Frontal cortex (tissue), 3 donors: ENCODE measurements at regions not wholly inside any gene's neighbourhood (a gene's known extent, or its start where the extent isn't known, plus 50 kb on each side); places are given as distances from the start of the nearest gene placed in this dataset.

Experiments used
- DNase-seq, 2 donors: peaks; one replicate each; pipeline ENCODE4 v3.0.0; 2012; ENCODE audit warnings: low spot score in 2 of 2
- FAIRE-seq: peaks from 2 replicates; lab custom pipeline; 2012; peaks lifted over from hg19 to GRCh38; lab: Jason Lieb, UNC
- donor health status: control.
- donor health status: control.
- donor health status: control.

DNA sequence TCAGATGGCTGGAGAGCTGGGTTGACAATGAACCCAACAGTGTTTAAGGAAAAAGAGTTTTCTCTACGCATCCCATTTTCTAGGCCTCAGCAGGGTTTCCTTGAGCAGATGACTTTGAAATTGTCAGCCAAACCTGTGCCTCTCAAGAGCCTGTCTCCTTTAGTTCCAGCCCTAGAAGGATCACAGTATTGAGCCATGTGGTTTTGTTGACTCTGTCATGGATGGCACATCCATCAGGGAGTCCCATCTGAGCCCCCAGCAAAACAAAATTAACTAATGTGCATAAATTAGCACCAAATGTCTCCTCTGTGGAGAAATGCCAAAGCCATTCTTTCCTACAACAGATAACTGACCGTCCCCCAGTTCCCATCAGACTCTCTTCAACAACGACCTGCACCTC is 103.8 kb upstream of the BLID start:
- DNase-seq (no peak), FAIRE-seq (no peak)

DNA sequence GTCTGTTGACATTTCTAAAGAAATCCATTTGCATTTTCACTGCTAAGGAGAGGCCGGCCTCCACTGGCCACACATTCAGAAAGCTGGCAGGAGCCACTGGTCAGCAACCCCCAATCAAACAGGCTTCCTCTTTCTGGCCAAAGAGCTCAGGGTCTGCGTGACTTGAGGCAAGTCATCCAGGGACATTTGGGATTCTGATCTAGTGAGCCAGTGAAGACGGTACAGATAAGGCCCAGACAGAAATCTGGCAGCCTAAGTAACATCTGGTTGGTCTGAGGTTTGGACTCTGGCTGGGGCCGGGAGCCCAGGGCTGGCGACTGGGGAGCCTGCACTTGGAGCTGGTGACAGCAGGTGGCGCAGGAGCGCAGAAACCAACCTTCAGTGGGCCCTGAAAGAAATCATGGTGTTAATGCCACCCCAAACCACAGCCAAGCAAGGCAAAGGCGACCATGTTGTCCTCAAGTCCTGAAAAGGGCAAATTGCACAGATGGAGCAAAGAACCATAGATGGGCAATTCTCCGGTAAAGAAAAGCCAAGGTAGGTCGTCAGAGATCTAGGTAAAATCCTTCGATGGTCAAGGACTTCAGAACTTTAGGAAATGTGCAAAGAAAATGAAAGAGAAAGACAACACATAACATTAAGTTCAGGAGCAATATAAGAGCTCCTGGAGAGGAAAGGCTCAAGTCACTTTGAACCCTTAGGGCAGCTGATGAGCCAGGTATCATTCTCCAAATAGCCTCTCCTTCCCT is 99.4 kb upstream of the BLID start:
- no peak for FAIRE-seq
- DNase-seq: peak in 1 of 2 donors; percentile 46

DNA sequence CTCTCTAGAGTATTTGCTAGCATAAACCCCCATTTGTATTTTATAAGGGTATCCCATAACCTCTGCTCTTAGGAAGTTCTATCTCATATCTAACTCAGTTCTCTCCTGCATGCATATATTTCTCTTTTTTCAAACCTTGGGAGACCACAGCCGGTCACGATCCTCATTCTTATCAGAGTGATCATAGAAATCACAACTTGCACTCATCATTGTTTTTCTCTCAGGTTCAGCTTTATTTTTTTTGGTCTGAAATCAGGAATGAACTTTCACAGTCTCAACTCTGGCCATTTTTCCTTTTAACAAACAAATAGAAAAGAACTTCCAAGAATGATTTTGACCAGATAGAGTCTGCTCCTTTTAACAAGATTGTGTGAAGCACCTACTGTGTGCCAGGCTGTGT is 98.6 kb upstream of the BLID start:
- FAIRE-seq (no peak), DNase-seq (no peak)

DNA sequence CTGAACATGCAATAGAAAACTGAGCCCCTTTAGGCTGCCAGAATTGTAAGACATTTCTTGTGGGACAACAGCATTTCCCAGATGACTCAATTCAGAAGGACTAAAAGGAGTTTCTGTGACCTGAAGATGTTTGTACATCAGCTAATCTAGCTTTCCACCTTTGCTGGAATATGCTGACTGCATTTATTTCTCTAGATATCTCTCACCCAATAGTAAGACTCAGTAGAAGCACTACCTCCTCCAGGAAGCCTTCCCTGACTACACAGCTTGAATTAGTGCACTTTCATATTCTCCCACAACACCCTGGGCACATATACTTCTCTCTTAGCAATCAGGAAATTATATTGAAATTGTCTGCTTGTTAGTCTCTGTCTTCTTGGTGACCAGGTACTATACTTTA is 98.1 kb upstream of the BLID start:
- FAIRE-seq (no peak), DNase-seq (no peak)

DNA sequence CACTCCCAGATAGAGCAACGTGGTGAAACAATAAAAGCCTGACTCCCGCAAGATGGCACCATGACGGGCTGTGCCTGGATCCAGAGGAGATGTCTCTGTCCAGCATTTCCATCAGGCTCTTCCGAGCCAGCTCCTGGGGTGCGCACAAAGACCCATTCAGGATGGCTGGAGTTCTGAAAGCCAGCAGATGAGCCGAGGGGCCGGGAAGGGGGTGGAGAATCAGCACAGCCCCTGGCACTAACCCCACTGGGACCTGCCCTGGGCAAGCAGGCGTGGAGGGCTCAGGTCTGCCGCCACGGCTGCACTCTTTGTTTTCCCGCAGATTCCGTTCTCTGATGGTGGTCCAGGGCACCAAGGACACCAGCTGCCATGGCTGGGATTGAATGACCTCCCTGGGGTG is 97.2 kb upstream of the BLID start:
- FAIRE-seq (no peak), DNase-seq (peak; percentile 17 to 26)

DNA sequence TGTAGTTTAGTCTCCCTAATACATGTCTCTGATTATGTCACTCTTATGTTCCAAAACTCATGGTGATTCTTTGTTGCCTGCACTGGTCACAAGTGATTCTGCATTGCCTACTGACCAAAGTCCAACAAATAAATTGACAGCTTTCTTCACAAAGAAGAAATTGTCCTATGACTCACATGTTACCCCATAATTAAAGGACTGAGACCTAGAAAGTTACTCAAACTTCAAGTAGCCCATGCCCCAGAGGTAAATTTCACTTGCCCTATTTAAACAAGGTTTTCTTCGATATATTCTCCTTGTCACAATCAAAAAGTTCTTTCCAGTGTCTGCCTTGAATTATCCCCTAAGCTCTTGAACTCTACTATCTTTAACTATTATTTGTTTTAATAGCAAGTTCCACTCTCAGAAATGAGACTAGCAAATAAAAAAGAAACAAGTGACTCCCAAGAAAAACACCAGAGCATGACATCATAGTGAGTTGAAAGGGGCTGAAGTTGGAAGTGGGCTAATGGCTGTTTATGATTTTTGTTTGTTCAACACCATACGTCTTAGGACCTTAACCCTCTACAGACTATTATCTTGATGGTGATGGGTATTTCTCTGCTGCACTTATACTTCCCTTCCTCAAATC is 94.5 kb upstream of the BLID start:
- no peak for FAIRE-seq

DNA sequence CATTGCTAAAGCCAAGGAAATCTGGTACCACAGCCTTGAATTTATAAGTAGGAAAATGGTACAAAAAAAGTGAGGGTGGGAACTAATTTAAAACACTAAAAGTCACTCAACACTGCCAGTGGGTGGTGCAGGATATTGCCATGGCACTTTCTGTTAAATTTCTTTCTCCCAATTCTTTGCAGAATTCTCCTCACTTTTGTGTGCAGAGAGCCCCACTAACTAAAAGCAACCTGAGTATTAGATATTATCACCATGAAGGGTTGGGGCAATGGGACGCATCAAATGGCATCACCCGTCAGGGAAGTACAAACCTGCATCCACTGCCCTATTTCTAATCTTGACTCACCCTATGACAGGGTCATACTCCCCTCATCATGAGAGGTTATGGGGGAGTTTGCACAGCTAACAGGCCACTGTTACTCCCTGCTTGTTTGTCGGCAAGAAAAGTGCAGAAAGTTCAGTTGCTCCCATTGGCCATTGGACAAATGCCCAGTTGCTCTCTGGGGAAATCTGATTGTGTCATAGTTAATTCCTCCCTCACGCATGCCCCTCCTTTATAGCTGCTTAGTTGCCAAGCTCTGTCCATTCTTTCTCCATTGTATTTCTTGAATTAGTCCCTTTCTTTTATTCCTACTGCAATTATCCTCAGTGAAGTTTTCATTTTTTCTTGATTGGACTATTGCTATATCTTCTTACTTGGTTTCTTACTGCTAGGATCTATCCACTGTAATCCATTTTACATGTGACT is 93.8 kb upstream of the BLID start:
- peak; percentile 72 for FAIRE-seq
- peak in 1 of 2 donors; percentile 31 for DNase-seq

More for the DNA sequence above, 94.5 kb upstream of the BLID start:
- no peak for DNase-seq

DNA sequence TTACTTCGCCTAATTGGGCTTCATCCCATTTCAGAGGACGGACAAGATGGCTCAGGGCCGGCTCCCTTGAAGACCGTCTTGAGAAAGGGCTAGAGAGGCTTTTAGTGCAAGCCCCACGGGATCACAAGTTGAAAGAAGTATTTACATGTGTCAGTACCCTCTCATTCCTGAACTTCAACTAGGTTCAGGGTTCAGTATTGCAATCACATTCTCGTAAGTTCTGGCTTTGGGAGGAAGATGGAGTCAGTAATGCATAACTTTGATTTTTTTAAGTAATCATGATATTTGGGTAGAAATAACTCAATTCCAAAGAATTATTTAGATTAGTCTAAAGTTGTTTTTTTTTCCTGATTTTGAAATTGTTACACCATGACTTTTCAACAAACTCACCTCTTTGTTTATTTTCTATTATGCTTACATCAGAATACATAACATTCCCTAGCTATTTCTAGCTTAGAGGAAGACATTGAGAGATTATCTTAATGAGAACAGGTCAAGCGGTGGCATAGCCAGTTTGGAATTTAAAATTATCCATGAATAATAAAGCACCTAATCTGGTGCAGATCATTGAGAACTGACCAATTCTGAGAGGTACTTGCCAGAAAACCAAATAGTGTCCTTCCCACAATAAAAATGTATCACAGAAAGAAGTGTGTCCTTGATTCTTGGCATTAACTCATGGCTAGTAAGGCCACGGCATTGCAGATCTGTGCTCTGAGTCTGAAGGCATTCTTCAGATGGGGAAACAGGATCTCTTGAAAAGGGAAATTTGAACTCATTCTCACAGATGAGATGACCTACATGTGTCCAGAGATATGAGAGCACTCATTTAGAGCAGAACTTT is 92.1 kb upstream of the BLID start:
- DNase-seq: no peak
- FAIRE-seq: peak; percentile 13

DNA sequence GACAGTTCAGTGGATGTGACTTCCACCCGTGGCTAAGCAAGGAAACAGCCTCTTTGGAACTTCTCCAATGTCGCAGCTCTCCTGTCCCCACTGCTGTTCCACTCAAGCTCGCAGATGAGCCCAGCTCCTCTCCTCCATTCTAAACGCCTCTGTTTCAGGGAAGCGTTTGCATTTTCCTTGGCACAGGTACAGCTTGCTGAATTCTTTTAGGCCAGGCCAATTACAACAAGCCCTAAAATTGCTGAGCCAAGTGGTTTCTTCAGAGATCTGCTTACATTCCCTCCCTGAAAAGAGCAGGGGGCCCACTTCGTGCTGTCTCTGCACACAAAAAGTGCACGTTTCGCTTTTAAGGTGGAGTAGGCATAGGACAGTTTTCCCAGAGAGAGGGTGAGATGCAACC is 91.5 kb upstream of the BLID start:
- DNase-seq (no peak), FAIRE-seq (no peak)

DNA sequence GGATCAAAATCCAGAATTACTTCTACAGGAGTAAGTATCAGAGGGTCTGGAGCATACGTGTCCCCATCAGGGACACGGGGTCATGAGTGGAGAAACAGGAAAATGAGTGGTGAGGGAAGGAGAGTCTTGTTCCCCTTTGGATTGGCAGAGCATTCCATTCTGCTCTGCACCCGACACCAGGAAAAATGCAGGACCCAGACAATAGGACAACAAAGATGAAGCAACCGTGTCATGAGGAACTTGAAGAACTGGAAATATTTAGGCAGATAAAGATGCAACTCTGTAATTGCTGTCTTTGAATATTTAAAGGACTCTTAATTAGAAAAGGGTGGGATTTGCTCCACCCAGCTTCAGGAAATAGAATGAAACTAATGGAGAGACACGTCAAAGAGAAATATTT is 89.0 kb upstream of the BLID start:
- DNase-seq: no peak
- no peak for FAIRE-seq

DNA sequence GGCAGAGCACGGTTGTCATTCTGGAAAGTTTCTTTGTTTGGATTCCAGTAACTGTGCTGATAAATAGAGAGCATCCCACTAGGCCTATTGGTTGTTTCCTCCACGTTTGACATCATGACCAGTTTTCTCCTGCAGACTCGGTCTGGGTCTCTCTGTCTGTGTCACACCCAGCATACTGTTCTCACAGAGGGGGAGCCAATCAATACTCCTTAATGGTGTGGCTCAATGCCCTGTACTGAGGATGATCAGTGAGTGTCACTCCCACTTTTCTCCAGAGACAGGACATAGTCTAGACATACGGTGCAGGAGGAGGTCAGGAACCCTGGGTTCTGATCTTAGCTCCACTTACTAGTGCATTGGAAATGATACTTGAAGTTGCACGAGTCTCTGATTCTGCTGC is 88.2 kb upstream of the BLID start:
- no peak for DNase-seq
- FAIRE-seq: no peak

DNA sequence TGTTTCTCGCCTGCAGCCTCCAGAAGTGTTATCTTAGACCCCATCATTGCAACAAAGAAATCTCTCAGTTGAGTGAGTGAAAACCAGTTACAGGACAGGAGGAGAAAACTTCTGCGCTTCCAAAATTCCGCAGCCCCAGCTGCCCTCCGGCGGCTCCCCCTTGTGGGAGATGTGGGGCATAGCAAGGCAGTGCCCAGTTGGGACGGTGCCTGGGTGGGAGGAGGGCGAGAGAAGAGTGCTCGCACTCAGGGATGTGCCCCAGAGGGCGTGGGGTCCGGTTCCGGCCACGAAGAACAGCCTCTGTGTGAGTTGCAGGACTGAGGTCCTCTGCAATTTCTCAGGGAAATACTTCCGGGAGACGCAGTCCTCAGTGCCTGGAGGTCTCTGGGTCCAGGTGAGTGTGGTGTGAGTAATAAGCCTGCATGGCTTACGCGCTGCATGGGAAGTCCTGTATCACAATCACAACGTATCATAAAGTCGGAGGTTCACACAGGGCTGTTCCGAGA is 87.0 kb upstream of the BLID start:
- no peak for FAIRE-seq
- DNase-seq: peak; percentile 20 to 56

DNA sequence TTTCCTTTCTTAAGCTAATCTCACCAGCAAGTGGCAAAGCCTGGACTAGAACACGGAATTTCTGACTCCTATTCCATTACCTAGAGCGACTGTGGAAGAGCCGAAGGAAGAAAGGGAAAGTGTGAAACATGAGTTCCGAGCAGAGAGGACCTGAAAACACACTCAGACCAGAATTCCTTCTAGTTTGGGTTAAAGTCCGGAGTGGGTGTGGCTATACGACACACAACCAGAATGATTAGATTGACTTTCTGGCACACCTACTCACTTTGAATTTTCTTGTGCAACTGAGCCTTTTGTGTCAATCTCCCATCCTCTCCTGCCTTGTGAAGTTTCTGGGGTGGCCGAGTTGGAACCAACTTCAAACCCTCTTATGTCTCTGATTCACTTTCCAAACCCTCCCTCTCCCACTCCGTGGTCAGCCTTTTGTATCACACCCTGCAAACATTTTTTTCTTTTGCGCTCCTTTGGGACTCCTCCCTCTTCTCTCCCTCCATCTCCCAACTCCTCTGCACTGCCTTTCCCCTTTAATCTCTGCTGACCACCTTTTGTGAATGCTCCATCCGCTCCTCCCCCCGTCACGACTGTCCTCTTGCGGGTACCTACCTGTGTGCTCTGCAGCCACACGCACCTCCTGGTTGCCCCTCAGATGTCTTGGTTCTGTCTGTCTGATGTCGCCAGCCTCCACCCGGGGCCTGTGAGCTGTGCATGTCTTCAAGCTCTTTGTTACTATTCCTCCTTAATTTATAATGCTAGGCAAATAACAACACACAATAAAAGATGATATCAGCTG is 86.3 kb upstream of the BLID start:
- FAIRE-seq (no peak), DNase-seq (no peak)

DNA sequence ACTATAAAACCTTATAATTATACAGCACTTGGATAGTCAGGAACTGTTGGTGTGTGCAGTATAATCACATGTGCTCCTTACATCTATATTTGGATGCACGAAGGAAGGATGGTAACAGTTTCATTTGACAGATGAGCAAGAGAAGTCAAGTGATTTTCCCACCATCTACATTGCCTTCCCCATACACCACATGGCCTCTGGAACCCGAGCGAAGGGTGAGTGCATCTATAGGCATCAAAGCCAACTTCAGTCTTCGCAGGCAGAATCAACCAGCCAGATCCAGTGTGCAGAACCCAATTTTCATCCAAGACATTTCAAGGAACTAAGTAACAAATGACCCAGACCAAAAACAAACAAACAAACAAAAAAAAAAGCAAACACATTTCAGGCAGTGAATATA is 85.1 kb upstream of the BLID start:
- DNase-seq (no peak), FAIRE-seq (no peak)

DNA sequence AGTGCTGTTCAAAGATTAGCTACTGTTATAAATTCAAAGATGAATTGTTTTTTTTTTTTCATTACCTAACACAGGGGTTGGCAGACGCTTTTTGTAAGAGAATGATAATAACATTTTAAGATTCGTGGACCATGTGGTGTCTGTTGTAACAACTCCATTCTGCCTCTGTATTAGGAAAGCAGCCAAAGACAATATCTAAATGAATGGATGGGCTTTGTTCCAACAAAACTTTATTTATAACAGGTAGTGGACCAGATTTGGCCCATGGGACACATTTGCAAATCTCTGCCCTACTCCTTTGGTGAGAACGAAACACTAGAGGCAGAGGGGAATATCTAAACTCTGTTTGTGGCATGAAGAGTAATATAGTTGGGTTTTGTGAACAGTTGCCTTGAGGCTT is 83.6 kb upstream of the BLID start:
- DNase-seq (no peak), FAIRE-seq (no peak)

DNA sequence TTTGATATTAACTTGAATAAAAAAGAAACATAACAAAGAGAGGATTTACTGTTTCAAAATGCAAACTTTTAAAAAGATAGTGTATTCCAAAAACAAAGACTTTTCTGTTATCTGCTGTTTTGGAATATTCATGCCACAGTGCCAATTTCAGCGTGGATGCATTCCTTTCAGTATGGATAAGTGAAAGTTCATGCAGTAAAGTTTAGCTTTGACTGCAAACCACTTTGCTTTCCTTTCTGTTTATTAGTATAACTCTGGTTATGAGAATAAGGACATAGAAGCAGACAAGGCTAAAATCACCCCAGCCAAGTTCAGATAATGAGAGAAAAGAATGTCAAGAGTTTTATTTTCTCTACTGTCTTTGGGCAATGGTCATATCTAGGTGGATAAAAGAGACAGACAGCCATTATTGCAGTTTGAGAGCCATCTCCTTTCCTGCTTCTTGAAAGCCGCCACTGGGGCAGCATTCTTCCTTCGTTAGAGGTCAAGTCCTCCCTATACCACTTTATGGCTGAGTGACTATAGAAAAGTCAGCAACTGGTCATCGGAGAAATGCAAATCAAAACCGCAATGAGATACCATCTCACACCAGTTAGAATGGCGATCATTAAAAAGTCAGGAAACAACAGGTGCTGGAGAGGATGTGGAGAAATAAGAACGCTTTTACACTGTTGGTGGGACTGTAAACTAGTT is 82.4 kb upstream of the BLID start:
- no peak for DNase-seq
- FAIRE-seq: no peak

DNA sequence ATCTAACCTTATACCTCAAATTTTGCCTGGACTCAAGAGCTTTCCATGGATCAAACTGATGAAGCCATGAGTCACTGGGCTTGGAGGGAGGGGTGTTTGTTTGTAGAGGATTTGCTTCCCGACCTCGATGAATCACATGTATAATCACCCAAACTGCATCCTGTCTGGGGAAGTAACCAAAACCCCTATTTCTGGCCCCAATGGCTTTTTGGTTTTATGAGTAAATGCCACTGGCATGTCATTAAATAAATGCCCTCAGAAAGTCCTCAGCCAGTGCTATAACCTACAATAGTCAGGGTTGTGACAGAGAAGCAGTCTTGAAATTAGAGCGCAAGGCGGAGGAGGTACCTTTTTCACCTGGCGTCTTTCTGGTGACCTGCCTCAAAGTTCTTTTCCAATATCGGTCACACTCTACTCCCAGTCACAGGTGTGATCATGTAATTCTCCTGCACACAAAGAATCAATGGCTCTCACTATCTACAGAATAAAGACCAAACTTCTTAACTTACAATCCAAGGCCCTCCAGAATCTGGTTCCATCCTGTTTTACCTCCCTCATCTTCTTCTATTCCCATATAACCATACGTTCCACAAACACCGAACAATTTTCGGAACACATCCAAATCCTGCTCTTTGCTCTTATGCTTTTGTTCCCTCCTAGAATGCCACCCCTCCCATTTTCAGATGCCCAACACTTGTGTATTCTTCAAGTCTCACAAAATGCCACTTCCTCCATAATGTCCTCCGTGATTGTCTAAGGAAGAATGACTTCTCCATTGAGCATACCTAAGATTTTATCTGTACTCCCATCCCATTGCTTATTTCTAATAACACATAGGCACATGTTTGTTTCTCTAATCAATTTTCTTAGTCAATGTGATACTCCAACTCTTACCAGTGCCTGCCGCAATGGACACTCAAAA is 81.3 kb upstream of the BLID start:
- no peak for FAIRE-seq
- no peak for DNase-seq

DNA sequence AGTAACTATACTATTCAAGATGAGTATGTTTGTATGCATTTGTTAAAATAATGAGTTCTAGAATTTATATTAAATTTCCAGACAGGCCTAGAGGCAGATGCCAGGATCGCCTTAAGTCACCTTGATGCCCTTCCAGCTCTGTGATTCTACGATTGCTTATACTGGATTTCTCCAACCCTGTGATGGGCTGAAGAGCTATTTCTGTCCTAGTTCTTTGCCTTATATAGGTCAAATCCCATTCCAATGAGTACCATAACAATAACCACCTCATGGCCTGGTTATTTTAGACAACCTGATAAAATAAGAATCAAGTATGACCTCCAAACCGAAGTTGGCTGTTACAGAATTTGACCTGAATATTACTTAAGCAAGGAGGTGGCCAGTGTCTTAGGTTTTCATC is 79.8 kb upstream of the BLID start:
- DNase-seq: no peak
- no peak for FAIRE-seq
